Left lung (tissue), 4 donors: ENCODE measurements at regions not wholly inside any gene's neighbourhood (a gene's known extent, or its start where the extent isn't known, plus 50 kb on each side); places are given as distances from the start of the nearest gene placed in this dataset.
A peak's percentile ranks its signal among the peaks of the same experiment; 100 is the strongest.

Source experiments
- ATAC-seq: fragments of 200-7000 bp; cut with Tn5 transposase; one replicate; pipeline ENCODE4 v1.9.1; 2020; ENCODE audit warnings: moderate library complexity
- DNase-seq, 4 donors: peaks; one replicate each; pipeline ENCODE4 v3.0.0-alpha.2; 2013 to 2020
- H3K27ac ChIP-seq, 2 donors: fragments of 200-600 bp; sonication (generic) in 1 of 2; one replicate each; pipeline versions ENCODE4 v1.5.0 to v1.8.0; 2020 to 2021
- H3K27me3 ChIP-seq, 2 donors: fragments of 200-600 bp; sonication (generic) in 1 of 2; one replicate each; pipeline versions ENCODE4 v1.5.0 to v1.8.0; 2020 to 2021
- H3K36me3 ChIP-seq, 2 donors: fragments of 200-600 bp; sonication (generic) in 1 of 2; one replicate each; pipeline versions ENCODE4 v1.5.0 to v1.8.0; 2020 to 2021
- H3K4me1 ChIP-seq, 2 donors: fragments of 200-600 bp; one replicate each; pipeline ENCODE4 v1.8.0; 2021
- H3K4me3 ChIP-seq, 2 donors: fragments of 200-600 bp; sonication (generic) in 1 of 2; one replicate each; pipeline versions ENCODE4 v1.5.0 to v1.8.0; 2020 to 2021; ENCODE audit warnings: mild to moderate bottlenecking in 1 of 2
- H3K9me3 ChIP-seq, 2 donors: fragments of 200-600 bp; sonication (generic) in 1 of 2; one replicate each; pipeline versions ENCODE4 v1.5.0 to v1.8.0; 2020 to 2021
- intact Hi-C, 2 donors: fragments of 100-400 bp; cut with DNase I; formaldehyde crosslinking; loops; one replicate each; pipeline versions ENCODE4 v1.11.2 to v1.14.2; 2022
- TF ChIP-seq, protein P1 (sequence below), 2 donors: fragments of 200-600 bp; sonication (generic) in 1 of 2; IDR thresholded peaks; one replicate each; pipeline versions ENCODE4 v1.5.0 to v1.8.0; 2021; ENCODE audit warnings: antibody characterized with exemption in 2 of 2
- donor health status: DM: no; HTN: yes; CAD: no.
- donor health status: DM: no; HTN: no; CAD: no.

DNA sequence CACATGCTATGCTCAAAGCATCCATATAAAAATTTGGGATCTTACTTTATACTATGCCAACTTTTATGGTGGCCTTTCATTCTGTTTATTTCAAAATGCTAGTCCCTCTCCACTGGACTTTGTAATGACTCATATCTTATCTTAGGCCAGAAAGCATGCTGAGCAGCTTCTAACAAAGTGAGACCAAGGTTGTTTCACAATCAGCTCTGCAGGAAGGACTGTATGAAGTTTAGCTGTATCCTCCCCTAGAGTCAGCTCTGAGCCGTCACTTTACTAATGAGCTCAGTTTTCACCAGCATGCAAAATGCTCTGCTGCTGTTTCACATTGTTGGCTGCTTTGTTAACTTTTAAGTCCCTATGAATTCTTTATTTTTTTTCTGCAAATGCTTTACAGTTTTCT, 1608.8 kb downstream of the OLFM4 start:
- Histone ChIP-seq H3K27me3 (no peaks in the 10 kb centered on the region), H3K4me3 (no peak overlapping the region), H3K36me3 (no peaks in the 10 kb centered on the region), H3K27ac (no peak overlapping the region), H3K4me1 (no peaks in the 10 kb centered on the region), H3K9me3 (no peaks in the 10 kb centered on the region)
- intact Hi-C loops, result no loop called here
- ATAC-seq (peak; percentile 34), DNase-seq (peak in 1 of 4 donors; percentile 18)
- TF ChIP-seq, protein P1, sequence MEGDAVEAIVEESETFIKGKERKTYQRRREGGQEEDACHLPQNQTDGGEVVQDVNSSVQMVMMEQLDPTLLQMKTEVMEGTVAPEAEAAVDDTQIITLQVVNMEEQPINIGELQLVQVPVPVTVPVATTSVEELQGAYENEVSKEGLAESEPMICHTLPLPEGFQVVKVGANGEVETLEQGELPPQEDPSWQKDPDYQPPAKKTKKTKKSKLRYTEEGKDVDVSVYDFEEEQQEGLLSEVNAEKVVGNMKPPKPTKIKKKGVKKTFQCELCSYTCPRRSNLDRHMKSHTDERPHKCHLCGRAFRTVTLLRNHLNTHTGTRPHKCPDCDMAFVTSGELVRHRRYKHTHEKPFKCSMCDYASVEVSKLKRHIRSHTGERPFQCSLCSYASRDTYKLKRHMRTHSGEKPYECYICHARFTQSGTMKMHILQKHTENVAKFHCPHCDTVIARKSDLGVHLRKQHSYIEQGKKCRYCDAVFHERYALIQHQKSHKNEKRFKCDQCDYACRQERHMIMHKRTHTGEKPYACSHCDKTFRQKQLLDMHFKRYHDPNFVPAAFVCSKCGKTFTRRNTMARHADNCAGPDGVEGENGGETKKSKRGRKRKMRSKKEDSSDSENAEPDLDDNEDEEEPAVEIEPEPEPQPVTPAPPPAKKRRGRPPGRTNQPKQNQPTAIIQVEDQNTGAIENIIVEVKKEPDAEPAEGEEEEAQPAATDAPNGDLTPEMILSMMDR (IDR thresholded peaks at IDR 0.05), result no peak

DNA sequence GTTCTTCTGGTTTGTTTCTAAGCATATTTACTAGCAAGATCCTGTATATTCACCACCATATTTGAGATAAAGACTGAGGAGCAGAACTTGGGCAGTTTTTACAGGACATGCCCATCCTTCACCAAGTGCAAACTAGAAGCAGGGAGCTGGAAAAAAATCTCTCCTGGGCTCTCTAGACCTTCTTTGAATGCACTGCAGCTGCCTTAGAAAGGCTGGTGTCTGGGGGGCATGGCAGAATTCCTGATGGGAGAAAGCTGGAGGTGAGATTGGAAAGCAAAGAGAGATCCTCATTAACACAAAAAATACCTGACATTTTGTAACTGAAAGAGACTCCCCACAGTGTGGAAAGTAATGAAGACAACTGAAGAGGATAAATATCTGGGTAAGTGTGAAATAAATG, 1612.1 kb downstream of the OLFM4 start:
- Histone ChIP-seq H3K27me3 (no peaks in the 10 kb centered on the region), H3K9me3 (no peaks in the 10 kb centered on the region), H3K36me3 (no peaks in the 10 kb centered on the region), H3K27ac (no peak overlapping the region), H3K4me1 (no peaks in the 10 kb centered on the region), H3K4me3 (no peak overlapping the region)
- TF ChIP-seq, protein P1 (IDR thresholded peaks at IDR 0.05), result no peak
- no peak for ATAC-seq
- intact Hi-C loops, result no loop called here
- DNase-seq, result no peak

DNA sequence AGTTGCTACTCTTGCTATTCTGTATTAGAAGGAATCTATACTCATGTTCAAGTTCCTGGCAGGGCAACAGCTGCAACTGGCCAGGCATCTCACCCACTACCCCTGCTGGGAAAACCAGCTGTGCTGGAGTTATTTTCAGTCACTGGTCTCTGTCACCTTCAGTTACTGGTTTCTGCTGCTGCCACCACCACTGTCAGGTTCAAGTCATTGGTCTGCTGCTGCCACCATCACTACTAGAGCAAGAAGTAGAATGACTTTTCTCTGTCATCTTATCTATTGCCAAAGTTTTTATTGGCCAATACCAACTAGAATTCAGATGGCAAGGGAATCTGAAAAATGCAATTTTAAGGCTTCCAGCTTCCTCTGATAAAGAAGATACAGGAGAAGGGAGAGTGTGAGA, 1615.2 kb downstream of the OLFM4 start:
- H3K4me1 ChIP-seq, result no peaks in the 10 kb centered on the region
- no peak overlapping the region for H3K27ac ChIP-seq
- ATAC-seq (no peak), DNase-seq (no peak)
- TF ChIP-seq, protein P1 (IDR thresholded peaks at IDR 0.05), result no peak
- H3K9me3 ChIP-seq, result no peaks in the 10 kb centered on the region
- intact Hi-C loops, result no loop called here
- no peak overlapping the region for H3K4me3 ChIP-seq
- H3K36me3 ChIP-seq, result no peaks in the 10 kb centered on the region
- H3K27me3 ChIP-seq, result no peaks in the 10 kb centered on the region

DNA sequence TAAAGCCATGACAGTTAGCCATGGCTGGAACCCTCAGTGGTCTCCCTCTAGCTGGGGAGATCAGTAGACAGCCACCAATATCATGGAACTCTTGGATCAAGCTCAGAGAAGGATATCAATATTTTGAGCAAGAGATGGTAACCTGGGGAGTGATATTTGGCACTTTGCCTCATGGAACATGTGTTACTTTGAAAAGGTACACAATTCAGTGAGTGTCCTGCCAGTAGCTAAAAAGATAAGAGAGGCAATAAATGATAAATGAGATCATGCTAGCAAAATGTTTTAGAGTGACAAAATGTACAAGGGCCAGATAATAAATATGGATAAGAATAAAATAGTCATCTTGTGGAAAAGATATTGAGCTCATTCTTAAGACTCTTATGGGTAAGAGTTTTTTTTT, 1618.7 kb downstream of the OLFM4 start:
- ATAC-seq (no peak), DNase-seq (no peak)
- H3K4me3 ChIP-seq, result no peak overlapping the region
- H3K4me1 ChIP-seq, result no peaks in the 10 kb centered on the region
- no peaks in the 10 kb centered on the region for H3K27me3 ChIP-seq
- intact Hi-C loops, result no loop called here
- no peak overlapping the region for H3K27ac ChIP-seq
- TF ChIP-seq, protein P1 (IDR thresholded peaks at IDR 0.05), result no peak
- H3K36me3 ChIP-seq, result no peaks in the 10 kb centered on the region
- no peaks in the 10 kb centered on the region for H3K9me3 ChIP-seq

DNA sequence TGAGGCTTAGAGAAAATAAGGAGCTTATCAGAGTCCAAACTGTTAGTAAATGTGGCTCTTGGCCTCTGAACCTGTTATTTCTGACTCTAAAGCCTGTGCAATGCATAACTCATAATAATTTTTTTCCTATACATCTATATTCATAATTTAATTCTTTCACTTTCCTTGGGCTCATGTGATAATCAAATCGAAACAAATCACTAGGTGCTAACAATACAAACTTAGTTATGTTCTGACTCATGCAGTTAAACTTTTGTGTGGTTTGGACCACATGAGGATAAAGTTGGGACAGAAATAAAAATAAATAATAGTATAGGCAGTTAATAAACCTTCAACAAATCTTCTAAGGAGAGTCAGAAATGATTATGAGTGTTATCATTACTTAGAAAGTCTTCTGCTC, 1629.0 kb downstream of the OLFM4 start:
- Histone ChIP-seq H3K36me3 (no peaks in the 10 kb centered on the region), H3K4me3 (no peak overlapping the region), H3K4me1 (no peaks in the 10 kb centered on the region), H3K27me3 (no peaks in the 10 kb centered on the region), H3K27ac (no peak overlapping the region), H3K9me3 (peaks cover 0 to 15% of the 10 kb centered on the region in 2 donors)
- intact Hi-C loops, result no loop called here
- ATAC-seq (no peak), DNase-seq (no peak)
- TF ChIP-seq, protein P1 (IDR thresholded peaks at IDR 0.05), result no peak
